HG03565 (cell line): ENCODE measurements at regions not wholly inside any gene's neighbourhood (a gene's known extent, or its start where the extent isn't known, plus 50 kb on each side); places are given as distances from the start of the nearest gene placed in this dataset.

Source experiments
- ATAC-seq: cut with Tn5 transposase; IDR thresholded peaks from one replicate; pipeline ENCODE4 v1.9.1; 2021; ENCODE audit warnings: mild to moderate bottlenecking, moderate library complexity; ENCODE audit not compliant: unreplicated experiment

DNA sequence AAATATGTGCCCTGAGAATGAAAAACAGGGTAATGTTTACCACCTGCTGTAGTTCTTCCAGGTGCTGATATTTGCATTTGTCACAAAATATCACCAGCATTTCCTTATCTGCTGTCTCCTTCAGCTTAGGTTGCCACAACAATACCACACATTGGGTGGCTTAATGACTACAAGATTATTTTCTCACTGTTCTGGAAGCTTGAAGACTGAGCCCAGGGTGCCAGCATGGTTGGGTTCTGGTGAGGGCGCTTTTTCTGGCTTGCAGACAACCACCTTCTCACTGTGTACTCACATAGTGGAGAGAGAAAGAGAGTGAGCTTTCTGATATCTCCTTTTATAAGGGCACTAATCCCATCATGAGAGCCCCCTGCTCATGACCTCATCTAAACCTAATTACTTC is 407.5 kb upstream of the RGPD4 start:
- ATAC-seq: no peak

DNA sequence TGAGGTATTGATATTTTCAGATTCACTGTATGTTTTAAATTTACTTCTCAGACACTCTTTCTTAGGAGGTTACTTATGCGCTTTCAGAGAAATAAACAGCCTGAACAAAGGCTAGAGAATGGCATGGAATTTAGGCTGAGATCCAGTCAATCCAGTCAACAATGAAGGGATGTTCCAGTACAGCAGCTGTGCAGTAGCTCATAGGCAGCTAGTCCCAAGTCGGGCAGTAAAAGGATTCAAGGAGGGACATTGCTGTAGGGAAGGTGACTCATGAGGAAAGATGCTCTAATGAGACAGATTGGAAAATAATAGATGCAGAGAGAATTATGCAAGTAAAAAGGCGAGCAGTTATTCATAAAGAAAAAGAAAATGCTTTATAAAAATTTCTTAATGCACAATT is 397.9 kb upstream of the RGPD4 start:
- no peak for ATAC-seq

DNA sequence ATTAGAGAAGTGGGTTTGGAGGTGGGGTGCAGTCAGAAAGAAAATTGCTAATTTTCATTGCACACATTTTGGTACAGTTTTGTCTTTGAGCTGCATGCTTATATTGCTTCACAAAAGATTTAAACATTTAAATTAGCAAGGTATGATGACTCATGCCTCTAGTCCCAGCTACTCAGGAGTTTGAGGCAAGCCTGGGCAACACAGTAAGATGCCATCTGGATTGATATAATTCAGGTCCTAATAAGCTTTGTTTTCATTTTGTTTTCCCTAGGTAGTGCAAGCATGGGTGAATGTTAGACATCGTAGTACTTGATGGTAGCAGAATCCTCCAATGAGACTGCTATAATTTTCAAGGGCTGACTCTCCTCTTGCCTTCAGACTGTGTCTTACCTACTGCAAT is 396.7 kb upstream of the RGPD4 start:
- ATAC-seq: no peak

DNA sequence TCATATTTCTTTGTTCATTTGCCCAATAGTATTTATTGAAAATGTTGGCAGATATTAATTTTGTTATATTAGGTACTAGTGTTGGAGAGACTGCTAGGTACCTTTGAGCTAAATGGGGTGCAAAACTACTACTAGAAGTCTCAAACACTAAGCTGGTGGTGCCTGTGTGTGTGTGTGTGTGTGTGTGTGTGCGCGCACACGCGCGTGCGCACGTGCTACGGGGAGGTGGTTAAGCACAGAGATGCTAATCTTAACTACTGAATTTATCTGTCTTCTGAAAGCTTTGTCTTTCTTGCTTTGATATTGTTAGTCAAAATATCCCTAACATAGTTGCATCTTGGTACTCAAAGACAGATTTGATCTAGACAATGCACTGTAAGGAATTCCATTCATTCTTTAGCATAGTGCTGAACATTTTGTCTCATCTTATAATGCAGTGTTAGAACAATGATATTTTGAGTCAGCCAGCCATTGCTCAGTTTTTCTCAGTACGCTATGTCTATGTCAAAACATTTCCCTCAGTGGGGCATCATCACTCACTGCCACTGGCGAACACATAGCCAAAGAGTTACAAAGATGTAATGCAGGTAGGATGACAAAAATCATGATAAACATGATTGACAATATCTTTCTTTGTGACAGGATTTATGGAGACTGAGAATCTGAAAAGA is 396.0 kb upstream of the RGPD4 start:
- no peak for ATAC-seq

DNA sequence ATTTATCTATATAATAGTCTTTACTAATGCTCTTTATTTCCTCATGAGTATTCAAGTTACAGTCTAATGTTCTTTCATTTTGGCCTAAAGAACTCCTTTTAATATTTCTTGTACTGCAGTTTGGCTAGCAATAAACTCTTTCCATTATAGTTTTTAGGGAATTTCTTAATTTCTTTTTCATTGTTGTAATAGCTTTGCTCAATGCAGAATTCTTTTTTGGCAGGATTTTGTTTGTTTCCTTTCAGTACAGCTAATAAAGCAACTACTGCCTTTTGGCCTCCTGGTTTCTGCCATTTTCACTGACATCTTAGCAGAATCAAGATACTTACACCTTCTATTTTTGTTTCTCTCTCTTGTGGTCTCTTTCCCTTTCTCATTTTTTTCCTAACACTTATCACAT is 390.4 kb upstream of the RGPD4 start:
- ATAC-seq: no peak

DNA sequence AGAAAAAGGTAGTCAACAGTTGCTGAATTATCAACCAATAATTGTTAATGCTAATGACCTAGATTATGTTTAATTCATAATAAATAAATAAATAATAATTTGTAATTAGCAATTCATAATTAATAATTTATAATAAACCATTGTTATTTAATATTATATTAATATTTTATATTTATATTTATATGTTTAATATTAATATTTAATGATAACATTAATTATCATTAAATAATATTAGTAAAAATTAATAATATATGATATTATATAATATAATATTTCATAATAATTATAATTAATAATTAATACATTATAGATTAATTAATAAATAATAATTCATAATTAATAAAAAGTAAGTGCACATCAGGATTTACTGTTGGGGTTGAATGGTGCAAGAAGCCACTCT is 389.4 kb upstream of the RGPD4 start:
- no peak for ATAC-seq

DNA sequence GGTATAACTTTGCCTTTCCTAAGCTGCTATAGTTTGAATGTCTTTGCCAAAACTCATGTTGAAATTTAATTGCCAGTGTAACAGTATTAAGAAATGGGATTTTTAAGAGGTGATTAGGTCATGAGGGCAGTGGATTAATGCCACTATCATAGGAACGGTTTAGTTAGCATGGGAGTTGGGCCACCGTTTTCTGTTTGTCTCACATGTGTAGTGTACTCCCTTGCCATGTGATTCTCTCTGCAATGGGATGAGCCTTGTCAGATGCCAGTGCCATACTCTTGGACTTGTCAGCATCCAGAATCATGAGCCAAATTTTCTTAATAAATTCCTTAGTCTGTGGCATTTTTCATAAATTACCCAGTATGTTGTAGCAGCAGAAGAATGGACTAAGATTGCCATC is 388.9 kb upstream of the RGPD4 start:
- no peak for ATAC-seq

- no peak for ATAC-seq
Observed at GRCh38 chr2:107448160-107448559, 378.5 kb upstream of the RGPD4 start.

DNA sequence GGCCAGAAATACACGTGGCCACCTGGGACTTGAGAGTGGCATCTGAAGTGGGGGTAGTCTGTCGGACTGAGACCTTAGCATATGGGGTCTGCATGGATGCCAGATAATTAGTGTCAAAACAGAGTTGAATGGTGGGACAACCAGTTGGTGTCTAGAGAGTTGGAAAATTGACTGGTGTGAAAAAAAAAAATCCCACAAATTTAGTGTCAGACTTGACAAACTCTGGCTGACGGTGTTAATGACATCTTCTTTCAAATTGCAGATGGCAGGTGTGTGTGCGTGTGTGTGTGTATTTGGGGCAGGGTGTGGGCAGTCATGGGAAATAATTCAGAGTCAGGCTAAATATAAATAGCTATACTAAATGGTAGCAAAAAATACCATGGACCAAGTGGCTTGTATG is 365.4 kb upstream of the RGPD4 start:
- ATAC-seq: no peak

- ATAC-seq: no peak
Observed at GRCh38 chr2:107462181-107462580, 364.5 kb upstream of the RGPD4 start.

- ATAC-seq: no peak
Observed at GRCh38 chr2:107466241-107466640, 360.5 kb upstream of the RGPD4 start.

DNA sequence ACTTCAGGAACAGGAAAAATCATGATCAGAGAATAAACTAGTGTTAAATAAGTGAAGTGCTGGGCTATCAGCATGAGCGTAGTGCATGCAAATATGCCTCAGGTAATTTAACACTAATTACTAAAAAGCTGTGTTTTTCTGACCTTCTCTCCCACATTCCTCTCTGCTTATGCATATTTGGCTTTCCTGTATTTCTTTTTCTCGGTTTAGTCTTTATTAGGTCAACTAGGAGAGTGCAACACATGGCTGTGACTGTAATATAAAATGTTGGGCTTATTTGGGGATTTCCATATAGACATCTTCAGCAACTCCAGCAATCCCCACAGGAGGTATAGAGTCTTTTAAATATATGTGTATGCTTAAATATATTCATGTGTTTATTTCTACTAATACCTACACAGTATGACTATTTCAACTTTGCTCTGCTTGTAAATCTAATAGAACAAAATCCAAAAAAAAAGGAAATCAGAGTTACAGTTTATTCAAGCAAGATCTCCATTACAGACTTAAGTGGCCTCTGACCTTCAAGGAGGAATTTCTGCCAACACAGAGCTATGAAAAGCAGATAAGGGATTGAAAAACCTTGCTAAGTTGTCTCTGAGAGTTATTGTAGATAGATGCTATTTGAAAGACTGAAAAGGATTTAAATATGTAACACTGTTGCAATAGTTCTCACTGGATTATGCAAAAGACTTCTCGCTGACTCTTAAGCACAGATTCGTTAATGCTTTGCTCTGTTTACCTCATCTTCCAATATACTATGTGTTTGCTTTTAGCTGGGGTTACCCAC is 359.5 kb upstream of the RGPD4 start:
- no peak for ATAC-seq

GRCh38 chr2:107469437-107469995 is 357.2 kb upstream of the RGPD4 start:
- no peak for ATAC-seq

GRCh38 chr2:107473150-107473549 is 353.5 kb upstream of the RGPD4 start:
- no peak for ATAC-seq

- ATAC-seq: no peak
Observed at GRCh38 chr2:107475859-107476258, 350.8 kb upstream of the RGPD4 start.

DNA sequence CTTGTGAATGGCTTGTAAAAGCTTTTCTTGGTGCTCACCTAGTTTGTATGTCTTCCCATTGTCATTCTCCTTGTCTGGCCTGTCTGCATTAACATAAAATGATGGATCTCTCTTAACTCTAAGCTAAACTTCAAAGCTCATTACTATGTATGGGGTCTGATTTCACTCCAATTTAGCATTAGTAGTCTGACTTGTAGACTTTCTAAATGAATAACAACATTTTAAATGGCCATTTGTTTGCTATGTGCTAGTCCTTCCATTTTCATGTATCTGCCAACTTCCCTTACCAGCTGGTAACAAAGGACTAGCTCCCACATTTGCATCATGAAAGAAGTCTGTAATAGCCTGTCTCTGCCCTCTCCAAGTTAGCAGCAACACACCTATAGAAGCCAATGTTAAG is 324.2 kb upstream of the RGPD4 start:
- ATAC-seq: no peak

DNA sequence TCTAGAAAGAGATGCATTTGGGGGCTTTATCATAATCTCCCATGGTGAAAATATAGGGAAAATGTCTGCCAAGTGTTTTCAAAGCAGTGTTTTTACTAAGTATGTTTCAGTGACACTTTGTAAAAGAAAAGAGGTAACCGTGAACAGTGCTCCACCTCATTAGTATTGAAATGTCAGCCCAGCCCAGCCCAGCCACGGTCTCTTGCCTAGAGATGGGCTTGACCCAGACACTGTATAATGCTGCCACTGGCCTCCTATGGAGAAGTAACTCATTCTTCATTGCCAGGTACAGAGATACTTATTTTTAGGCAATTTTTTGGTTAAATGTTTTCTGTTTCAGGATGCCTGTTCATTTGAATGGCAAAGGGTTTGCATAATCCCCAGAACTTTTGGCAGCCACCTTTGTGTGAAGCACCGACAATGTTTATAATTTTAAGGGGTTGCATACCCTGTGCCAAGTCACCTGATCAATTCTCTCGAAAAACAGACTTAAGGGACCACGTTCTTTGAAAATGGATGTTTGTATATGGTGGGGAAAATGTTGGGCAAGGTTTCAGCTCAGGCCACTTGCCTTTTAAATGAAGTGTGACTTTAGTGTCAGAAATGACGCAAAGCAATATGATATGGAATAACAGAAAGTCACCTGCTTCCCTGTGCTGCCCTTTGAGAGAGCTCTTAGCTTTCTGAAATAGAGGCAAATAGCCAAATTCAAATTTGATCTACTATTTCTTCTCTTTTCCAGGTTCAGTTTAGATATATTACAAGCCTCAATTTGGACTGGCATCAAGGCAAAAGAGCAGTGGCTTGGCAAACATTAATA is 314.5 kb upstream of the RGPD4 start:
- ATAC-seq: no peak

DNA sequence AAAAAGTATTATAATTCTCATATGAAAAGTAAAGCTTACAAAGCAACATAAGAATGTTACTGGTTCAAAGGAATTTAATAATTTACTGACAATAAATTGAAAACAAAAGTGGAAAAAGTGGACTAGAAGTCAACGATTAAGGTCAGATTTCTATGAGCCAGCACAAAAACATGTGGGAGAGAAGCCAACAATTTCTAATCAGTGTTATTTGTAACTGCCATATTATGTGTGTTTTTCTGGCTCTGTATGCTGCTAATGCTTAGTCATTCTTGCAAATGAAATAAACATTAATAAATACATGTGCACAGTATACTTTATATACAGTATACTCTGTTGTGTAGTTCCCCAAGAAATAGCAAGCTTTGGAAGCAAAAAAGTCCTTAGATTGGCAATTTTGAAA is 301.3 kb upstream of the RGPD4 start:
- no peak for ATAC-seq

- no peak for ATAC-seq
Observed at GRCh38 chr2:107529146-107529545, 297.5 kb upstream of the RGPD4 start.

DNA sequence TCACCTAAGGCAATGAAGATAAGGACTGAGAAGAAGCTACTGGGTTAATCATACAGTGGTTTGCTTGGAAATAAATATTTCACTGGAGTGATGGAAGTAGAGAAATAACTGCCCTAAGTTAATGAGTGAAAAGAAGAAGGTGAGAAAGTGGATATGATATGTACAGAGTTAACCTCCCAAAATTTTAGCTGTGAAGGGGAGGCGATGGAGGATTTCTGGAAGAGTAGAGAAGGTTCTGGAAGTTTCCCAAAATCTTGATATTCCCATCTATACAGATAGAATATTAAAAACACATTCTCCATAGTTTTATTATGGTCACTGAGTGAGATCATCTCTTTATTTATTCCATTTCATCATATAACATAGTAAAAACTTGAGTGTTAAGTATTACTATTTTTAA is 296.6 kb upstream of the RGPD4 start:
- ATAC-seq: no peak

- ATAC-seq: no peak
Observed at GRCh38 chr2:107534926-107535325, 291.8 kb upstream of the RGPD4 start.
